ENCODE measurements at regions not wholly inside any gene's neighbourhood (a gene's known extent, or its start where the extent isn't known, plus 50 kb on each side); places are given as distances from the start of the nearest gene placed in this dataset.
"Not testable (repeated sequence)": the region's sequence is repeated elsewhere in the genome, so short reads cannot be mapped to it uniquely, and the experiment has no call there.

- no peak for DNase-seq
These were observed 191.6 kb upstream of the SLC16A7 start for GRCh38 chr12:59404109-59404650.

GRCh38 chr12:59403259-59403932, 192.4 kb upstream of the SLC16A7 start:
- DNase-seq: peak; percentile 1 to 10

GRCh38 chr12:59401862-59402261, 194.0 kb upstream of the SLC16A7 start:
- no peak for DNase-seq

DNA sequence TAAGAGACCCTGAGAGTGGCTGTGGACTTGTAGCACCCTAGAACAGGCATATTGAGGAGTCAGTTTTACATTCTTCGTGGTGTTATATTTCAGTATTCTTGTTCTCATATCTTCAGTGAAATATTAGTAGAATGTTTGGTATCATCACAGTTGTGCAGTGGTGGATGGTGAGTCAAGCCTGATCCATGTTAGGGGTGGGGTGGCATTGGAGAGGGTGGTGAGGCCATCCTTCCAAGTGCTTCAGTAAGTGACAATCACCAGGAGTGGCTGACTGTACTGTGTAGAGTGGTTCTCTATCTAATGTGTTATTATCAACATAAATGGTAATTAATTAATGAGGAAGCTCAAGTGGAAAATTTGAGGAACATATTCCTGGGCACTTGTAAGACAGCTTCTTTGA, 197.7 kb upstream of the SLC16A7 start:
- DNase-seq: no peak

DNA sequence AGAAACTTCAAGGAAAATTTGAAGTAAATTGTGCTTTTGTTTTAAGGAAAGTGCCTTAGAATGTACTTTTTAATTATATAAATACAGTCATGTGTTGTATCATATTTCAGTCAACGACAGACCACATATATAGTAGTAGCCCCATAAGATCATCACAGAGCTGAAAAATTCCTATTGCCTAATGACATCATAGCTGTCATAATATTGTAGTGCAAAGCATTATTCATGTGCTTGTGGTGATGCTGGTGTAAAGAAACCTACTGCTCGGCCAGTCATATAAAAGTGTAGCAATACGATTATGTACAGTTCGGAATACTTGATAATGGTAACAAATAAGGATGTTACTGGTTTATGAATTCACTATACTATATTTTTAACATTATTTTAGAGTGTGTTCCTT, 198.9 kb upstream of the SLC16A7 start:
- no peak for DNase-seq

DNA sequence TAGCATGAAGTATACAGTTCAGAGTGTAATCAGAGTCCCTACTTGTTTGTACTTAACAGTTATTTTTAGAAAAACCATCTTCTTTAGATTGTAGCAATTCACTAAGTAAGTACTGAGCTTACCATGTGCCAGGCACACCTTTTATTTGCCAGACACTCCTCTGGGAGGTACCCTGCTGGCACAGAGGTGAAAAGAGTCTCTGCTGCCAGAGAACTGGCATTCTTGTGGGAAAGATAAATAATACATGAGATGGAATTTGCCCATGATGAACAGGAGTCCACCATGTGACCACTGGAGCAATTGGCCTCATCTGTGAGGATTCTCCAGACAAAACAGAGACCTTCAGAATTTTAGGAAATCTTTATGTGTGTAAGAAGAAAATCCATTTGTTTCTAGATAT, 199.3 kb upstream of the SLC16A7 start:
- no peak for DNase-seq

GRCh38 chr12:59395310-59395709, 200.5 kb upstream of the SLC16A7 start:
- DNase-seq: not testable (repeated sequence)

GRCh38 chr12:59393506-59393905, 202.3 kb upstream of the SLC16A7 start:
- no peak for DNase-seq

DNA sequence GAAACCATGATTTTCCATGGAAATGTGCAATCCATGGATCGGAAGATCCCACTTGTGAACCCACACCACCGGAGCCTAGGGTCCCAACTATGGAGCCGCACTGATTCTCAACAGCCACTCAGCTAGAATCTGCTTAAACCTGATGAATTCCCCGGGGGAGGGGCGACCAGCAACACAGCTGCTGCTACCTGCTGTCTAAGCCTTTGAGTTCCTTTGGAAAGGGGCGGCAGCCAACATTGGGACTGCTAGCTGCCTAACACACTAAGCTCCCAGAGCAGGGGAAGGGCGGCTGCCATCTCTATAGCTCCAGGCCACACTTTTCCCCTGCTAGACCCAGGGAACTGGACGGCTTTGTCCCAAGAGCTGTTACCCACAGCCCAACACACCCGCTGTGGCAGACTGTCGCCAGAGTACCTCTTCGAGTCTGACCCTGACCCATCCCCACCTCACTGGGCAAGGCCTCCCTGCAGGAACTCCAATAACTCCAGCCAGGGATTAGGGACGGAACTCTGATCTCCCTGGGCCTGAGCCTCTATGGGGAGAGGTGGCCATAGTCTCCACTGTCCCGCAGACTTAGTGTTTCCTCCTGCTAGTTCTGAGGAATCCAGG, 205.8 kb upstream of the SLC16A7 start:
- no peak for DNase-seq

DNA sequence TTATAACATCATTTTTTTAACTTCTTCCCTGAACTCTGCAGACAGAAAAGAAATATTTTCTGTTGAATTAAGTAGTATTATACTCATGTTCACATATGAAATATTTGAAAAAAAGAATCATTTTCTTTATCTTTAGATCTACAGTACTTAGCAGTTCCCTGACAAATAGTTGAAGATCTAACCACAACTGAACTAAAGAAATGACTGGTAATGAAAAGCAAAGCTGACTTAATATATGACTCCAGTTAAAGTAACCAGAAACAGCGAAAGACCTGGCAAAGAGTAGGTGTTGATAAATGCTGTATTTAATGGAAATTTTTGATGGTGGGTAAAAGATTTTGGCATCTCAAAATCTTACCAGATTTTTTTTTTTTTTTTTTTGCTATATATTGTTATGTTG, 207.1 kb upstream of the SLC16A7 start:
- no peak for DNase-seq

DNA sequence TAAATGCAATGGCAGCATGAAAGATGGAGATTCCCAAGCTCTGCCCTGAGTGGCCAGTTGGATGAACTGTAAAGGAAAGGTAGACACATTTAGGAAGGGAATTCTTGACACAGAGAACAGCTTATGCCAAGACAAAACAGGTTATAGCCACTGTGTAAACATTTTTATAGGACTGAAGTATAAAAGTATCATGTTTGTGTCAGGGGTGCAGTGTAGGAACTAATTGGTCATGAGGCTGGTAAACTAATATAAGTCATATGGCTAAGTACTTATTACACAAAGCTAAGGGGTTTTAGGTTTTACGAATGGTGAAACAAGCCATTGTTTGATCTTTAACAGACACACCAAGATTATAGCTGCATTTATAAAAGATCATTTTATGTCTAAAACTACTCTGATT, 207.7 kb upstream of the SLC16A7 start:
- no peak for DNase-seq

DNA sequence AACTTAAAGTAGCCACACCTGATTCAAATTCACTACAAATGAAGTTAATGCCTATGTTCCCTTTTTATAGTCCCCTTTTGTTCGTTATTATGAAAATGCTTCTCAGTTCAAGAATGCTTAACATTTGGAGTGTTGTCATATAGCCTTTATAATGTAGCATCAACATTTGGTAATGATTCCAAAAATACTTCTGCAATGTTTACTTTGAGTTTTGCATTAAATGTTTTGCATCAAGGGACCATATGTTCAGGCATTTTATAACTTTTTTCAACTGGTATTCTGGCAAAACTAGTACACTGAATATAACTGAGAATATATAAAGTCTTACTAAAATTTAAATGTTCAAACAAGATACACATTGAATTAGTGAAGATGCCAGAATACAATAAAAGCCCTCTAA, 209.6 kb upstream of the SLC16A7 start:
- DNase-seq: no peak

DNA sequence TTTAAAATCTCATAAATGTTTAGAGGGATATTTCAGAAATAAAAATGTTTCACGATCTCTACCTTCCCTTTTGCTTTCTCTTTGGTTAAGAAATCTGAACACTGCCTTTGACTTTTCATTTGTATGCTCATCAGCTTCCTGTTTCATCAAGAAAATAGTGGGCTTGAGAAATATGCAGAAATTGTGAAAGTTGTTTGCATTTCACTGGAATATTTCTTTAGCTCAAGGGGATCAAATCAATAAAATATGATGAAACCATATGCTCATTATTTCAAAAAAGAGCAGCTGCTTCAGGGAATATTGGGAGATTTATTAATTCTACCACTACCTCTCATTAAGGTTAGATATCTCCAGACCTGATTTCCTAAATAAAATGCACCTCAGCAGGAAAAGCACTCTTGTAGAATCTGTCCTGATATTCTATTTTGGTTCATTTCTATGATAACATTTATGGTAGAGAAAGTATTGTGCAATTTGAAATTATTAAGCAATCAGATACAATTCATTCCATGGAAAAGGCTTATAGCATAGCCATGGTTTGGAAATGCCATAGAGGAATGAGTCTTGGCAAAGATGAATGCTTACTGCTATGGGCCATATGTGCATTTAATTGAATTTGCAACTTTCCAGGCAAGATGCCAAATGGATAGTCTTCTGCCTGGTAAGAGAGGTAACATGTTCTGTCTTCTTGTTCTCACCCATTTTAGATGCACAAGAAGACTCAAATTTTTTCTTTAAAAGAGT, 212.6 kb upstream of the SLC16A7 start:
- no peak for DNase-seq

DNA sequence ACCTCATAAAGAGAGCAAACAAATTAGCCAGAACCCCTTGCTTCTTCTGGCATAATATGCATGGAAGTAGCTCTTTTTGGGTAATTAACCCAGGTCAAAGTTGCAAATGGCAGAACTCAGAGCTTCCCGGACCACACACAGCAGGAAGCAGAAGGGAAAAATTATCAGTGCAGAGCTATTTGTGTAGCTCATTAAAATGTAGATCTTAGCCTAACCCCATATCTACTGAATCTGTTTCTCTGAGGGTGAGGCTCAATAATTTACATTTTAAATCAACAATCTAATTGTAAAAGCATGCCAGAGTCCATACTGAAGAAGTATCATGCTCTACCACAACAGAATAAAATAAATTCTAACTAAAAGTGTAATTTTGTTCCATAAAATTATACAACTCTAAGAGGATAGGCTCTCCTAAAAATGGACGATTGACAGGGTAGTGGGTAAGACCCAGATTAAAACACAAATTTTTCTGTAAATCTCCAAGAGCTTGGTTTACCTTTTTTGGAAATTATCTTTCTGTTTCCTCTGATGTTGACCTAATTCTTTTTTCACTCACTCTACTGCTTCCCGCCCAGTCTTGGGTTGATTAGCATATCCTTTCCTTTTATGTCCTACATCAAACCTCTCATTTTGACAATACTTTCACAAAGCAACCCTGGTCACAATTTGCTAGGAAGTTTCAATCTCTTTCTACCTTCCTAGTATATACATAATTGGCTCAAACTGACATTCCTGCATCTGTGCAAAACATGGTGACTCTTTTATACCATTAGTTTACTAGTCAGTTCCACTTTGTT, 213.3 kb upstream of the SLC16A7 start:
- no peak for DNase-seq

- DNase-seq: no peak
These were observed 214.7 kb upstream of the SLC16A7 start for GRCh38 chr12:59381106-59381505.

DNA sequence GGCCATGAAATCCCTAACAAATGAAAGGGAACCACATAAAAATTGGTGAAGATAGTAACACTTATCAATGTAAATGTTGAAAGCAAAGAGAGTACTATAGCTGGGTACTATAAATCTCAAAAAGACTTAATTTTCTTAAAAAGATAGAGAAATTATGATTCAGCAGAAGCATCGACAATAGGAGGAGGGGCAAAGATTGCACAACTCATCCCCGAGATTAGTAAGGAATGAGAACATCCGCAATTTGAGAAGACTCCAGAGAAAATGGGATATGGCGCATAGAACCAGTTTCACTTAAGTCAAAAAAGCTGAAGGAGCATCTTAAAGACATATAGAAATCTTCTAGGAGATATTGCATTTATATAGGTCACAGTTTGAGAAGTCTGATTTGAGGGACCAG, 220.2 kb upstream of the SLC16A7 start:
- no peak for DNase-seq

DNA sequence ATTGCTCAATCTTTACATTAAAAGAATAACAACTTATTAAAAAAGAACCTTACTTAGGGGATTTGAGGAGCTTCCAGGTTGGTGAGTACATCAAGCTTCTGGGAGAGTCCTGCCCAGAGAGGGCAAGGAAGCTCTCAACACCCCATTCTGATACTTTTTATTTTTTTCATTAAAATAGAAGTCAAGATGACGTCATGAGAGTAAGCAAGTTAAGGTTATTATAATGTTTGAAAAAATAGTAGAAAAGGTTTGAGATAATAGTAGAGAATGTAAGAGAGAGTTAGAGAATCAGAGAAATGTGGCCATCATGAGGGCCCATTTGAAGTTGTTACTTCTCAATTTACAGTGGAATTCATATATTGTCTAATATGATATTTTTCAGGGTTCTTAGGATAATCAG, 221.0 kb upstream of the SLC16A7 start:
- DNase-seq: no peak

GRCh38 chr12:59372956-59373355, 222.9 kb upstream of the SLC16A7 start:
- DNase-seq: no peak

DNA sequence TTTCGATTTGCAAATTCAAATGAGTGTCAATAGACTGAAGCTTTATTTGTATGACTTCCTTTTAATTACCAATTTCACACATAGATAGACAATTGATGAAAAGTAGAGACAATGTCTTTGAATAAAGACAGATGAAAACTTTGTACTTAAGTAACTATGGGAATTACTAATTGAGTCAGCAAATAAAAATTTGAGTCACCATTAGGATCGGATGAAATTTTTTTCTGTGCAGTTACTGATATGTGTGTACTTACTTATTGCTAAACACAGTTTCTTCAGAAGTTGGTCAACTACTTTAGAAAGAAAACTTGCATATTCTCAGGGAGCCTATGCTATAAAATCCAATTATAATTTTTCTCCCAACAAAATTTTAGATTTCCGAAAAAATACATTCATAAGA, 224.9 kb upstream of the SLC16A7 start:
- no peak for DNase-seq

DNA sequence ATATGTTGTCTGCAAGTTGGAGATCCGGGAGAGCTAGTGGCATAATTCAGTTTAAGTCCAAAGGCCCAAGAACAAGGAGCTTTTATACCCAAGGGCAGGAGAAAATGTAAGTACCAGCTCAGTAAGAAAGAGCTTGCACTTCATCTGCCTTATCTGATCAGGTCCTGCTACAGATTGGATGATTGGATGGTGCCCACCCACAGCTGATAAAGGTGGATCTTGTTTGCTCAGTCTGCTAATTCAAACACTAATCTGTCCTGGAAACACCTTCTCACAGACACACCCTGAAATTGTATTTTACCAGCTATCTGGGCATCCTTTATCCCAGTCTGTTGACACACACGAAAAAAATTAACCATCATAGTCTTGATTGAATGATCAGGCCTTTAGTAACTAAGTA, 230.7 kb upstream of the SLC16A7 start:
- no peak for DNase-seq

DNA sequence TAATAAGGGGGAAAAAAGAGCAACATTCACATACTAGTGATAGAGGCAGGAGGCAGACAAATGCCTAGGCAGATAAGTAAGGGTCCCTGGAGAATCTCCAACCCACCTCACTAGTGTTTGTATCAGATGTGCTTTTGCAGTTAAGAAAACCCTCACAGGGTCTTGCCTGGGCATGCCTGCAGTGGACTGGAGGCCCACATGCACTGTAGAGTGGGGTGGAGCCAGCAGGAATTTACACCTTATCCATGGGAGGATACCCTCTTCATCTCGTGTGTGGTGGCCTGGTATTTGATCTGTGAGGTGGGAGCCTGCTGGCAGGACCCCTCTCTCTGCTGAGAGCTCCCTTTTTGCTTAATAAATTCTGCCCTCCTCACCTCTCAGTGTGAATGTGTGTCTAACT, 238.0 kb upstream of the SLC16A7 start:
- DNase-seq: no peak

DNA sequence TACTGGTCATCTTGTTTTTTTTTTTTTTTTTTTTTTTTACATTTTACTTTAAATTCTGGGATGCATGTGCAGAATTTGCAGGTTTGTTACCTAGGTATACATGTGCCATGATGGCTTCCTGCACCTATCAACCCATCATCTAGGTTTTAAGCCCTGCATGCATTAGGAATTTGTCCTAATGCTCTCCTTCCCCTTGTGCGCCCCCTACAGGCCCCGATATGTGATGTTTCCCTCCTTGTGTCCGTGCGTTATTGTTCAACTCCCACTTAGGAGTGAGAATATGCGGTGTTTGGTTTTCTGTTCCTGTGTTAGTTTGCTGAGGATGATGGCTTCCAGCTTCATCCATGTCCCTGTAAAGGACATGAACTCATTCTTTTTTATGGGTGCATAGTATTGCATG, 249.6 kb upstream of the SLC16A7 start:
- not testable (repeated sequence) for DNase-seq

- DNase-seq: no peak
These were observed 250.4 kb upstream of the SLC16A7 start for GRCh38 chr12:59345406-59345805.

Measured in stimulated activated CD4-positive, alpha-beta T cell treated with anti-CD3 and anti-CD28 coated beads, Interleukin-4, amount 100 ng/mL, for 4 hours (primary cell).